ENCODE measurements at regions not wholly inside any gene's neighbourhood (a gene's known extent, or its start where the extent isn't known, plus 50 kb on each side); places are given as distances from the start of the nearest gene placed in this dataset.

GRCh38 chr9:32918628-32919027 is 82.8 kb downstream of the APTX start:
- TF ChIP-seq CTCF (conservative IDR thresholded peaks at IDR 0.05 in 1 of 2, IDR thresholded peaks at IDR 0.05 in 1 of 2; ENCODE audit: extremely low read depth in 1 of 2, insufficient read depth in 1 of 2, low read depth in 1 of 2, low read length in 2 of 2) (no peak), EZH2 (IDR thresholded peaks at IDR 0.05; ENCODE audit: borderline replicate concordance, low read length) (no peak)
